ENCODE measurements at regions not wholly inside any gene's neighbourhood (a gene's known extent, or its start where the extent isn't known, plus 50 kb on each side); places are given as distances from the start of the nearest gene placed in this dataset.

GRCh38 chr2:72015266-72015665, 132.4 kb downstream of the CYP26B1 start:
- Mint-ChIP-seq H3K27ac (ENCODE audit: unreplicated experiment) (no peak overlapping the region), H3K27me3 (ENCODE audit: unreplicated experiment) (peaks cover 4% of the 10 kb centered on the region), H3K36me3 (ENCODE audit: unreplicated experiment) (no peaks in the 10 kb centered on the region), H3K9me3 (ENCODE audit: unreplicated experiment) (peaks cover 3% of the 10 kb centered on the region), H3K4me3 (ENCODE audit: unreplicated experiment) (no peak overlapping the region), H3K4me1 (ENCODE audit: low read depth, unreplicated experiment) (peaks cover 7% of the 10 kb centered on the region)
- DNase-seq, result no peak
- no peak for TF ChIP-seq CTCF (IDR thresholded peaks at IDR 0.05; ENCODE audit: partially characterized antibody, unreplicated experiment)

GRCh38 chr2:72014831-72015230, 132.8 kb downstream of the CYP26B1 start:
- TF ChIP-seq CTCF (IDR thresholded peaks at IDR 0.05; ENCODE audit: partially characterized antibody, unreplicated experiment), result no peak
- Mint-ChIP-seq H3K36me3 (ENCODE audit: unreplicated experiment) (no peaks in the 10 kb centered on the region), H3K27ac (ENCODE audit: unreplicated experiment) (no peak overlapping the region), H3K9me3 (ENCODE audit: unreplicated experiment) (peaks cover 3% of the 10 kb centered on the region), H3K4me1 (ENCODE audit: low read depth, unreplicated experiment) (peaks cover 7% of the 10 kb centered on the region), H3K4me3 (ENCODE audit: unreplicated experiment) (no peak overlapping the region), H3K27me3 (ENCODE audit: unreplicated experiment) (peaks cover 4% of the 10 kb centered on the region)
- no peak for DNase-seq

- H3K9me3 Mint-ChIP-seq (ENCODE audit: unreplicated experiment), result peaks cover 3% of the 10 kb centered on the region
- no peaks in the 10 kb centered on the region for H3K36me3 Mint-ChIP-seq (ENCODE audit: unreplicated experiment)
- peaks cover 7% of the 10 kb centered on the region for H3K4me1 Mint-ChIP-seq (ENCODE audit: low read depth, unreplicated experiment)
- no peak for TF ChIP-seq CTCF (IDR thresholded peaks at IDR 0.05; ENCODE audit: partially characterized antibody, unreplicated experiment)
- no peak for DNase-seq
- H3K4me3 Mint-ChIP-seq (ENCODE audit: unreplicated experiment), result no peak overlapping the region
- peaks cover 4% of the 10 kb centered on the region for H3K27me3 Mint-ChIP-seq (ENCODE audit: unreplicated experiment)
- H3K27ac Mint-ChIP-seq (ENCODE audit: unreplicated experiment), result no peak overlapping the region
Measured at GRCh38 chr2:72013726-72014125, 133.9 kb downstream of the CYP26B1 start.

GRCh38 chr2:72012886-72013574, 134.6 kb downstream of the CYP26B1 start:
- Mint-ChIP-seq H3K4me3 (ENCODE audit: unreplicated experiment) (no peak overlapping the region), H3K36me3 (ENCODE audit: unreplicated experiment) (no peaks in the 10 kb centered on the region)
- no peak for DNase-seq

More at GRCh38 chr2:72012886-72013574, 134.6 kb downstream of the CYP26B1 start:
- TF ChIP-seq CTCF (IDR thresholded peaks at IDR 0.05; ENCODE audit: partially characterized antibody, unreplicated experiment), result no peak
- H3K4me1 Mint-ChIP-seq (ENCODE audit: low read depth, unreplicated experiment), result peaks cover 7% of the 10 kb centered on the region
- H3K27me3 Mint-ChIP-seq (ENCODE audit: unreplicated experiment), result peaks cover 4% of the 10 kb centered on the region
- no peak overlapping the region for H3K27ac Mint-ChIP-seq (ENCODE audit: unreplicated experiment)
- peaks cover 3% of the 10 kb centered on the region for H3K9me3 Mint-ChIP-seq (ENCODE audit: unreplicated experiment)
